HEK293 (cell line): ENCODE measurements at regions not wholly inside any gene's neighbourhood (a gene's known extent, or its start where the extent isn't known, plus 50 kb on each side); places are given as distances from the start of the nearest gene placed in this dataset.

Experiments
- CTCF ChIA-PET: fragments of 350-600 bp; formaldehyde crosslinking; extraction: SDS; loops from one replicate; lab custom pipeline; 2021; ENCODE audit warnings: antibody characterized with exemption; lab: Yijun Ruan, JAX
- POLR2A ChIA-PET: fragments of 300-600 bp; formaldehyde crosslinking; extraction: SDS; loops from one replicate; lab custom pipeline; 2020; ENCODE audit warnings: antibody characterized with exemption, inconsistent platforms; lab: Yijun Ruan, JAX
- H3K27ac ChIP-seq: fragments of 200-500 bp; sonication (Bioruptor generic); 2 replicates; pipeline ENCODE4 v1.5.1; 2014; ENCODE audit warnings: low read depth, low read length, control low read depth, inconsistent platforms; ENCODE audit errors: extremely low read depth
- H3K36me3 ChIP-seq, 2 experiments: fragments of 200-500 bp in 1 of 2; sonication (Bioruptor generic) in 1 of 2; 1 replicate in 1 of 2; 2 replicates in 1 of 2; pipeline ENCODE4 v1.5.1; 2014 to 2017; ENCODE audit warnings: inconsistent platforms in 2 of 2, low read length in 2 of 2; ENCODE audit not compliant: control insufficient read depth in 2 of 2, insufficient read depth in 1 of 2
- H3K4me1 ChIP-seq: fragments of 200-500 bp; sonication (Bioruptor generic); 2 replicates; pipeline ENCODE4 v1.5.1; 2014; ENCODE audit warnings: mild to moderate bottlenecking, low read length, inconsistent platforms; ENCODE audit not compliant: control insufficient read depth, insufficient read depth
- H3K4me3 ChIP-seq: 2 replicates; pipeline ENCODE4 v1.5.1; 2011; ENCODE audit warnings: low read depth, mild to moderate bottlenecking, control low read depth, low read length, moderate library complexity
- H3K9me3 ChIP-seq: fragments of 200-500 bp; sonication (Bioruptor generic); 2 replicates; pipeline ENCODE4 v1.5.1; 2014; ENCODE audit warnings: low read depth, low read length, inconsistent platforms; ENCODE audit not compliant: control insufficient read depth, insufficient read depth
- HIC1 ChIP-seq: fragments of 450-650 bp; formaldehyde crosslinking; IDR thresholded peaks from 2 replicates; pipeline ENCODE4 v1.5.1; 2016; ENCODE audit warnings: missing biosample characterization, missing genetic modification characterization
- MYNN ChIP-seq: fragments of 450-650 bp; formaldehyde crosslinking; IDR thresholded peaks from 2 replicates; pipeline ENCODE4 v1.5.1; 2016; ENCODE audit warnings: missing biosample characterization, missing genetic modification characterization, borderline replicate concordance
- SETDB1 ChIP-seq: IDR thresholded peaks from one replicate; pipeline ENCODE4 v1.6.1; 2017; ENCODE audit warnings: mild to moderate bottlenecking, low read length, moderate library complexity, mixed read lengths; ENCODE audit not compliant: insufficient read length
- WT1 ChIP-seq: fragments of 450-650 bp; formaldehyde crosslinking; IDR thresholded peaks from 2 replicates; pipeline ENCODE4 v1.5.1; 2016; ENCODE audit warnings: missing biosample characterization, missing genetic modification characterization
- ZFHX2 ChIP-seq: fragments of 450-650 bp; formaldehyde crosslinking; conservative IDR thresholded peaks from 2 replicates; pipeline ENCODE4 v1.5.1; 2016; ENCODE audit warnings: missing biosample characterization, missing genetic modification characterization
- ZNF121 ChIP-seq: fragments of 450-650 bp; formaldehyde crosslinking; IDR thresholded peaks from 2 replicates; pipeline ENCODE4 v1.5.1; 2016; ENCODE audit warnings: missing biosample characterization, missing genetic modification characterization
- ZNF174 ChIP-seq: fragments of 450-650 bp; formaldehyde crosslinking; IDR thresholded peaks from 2 replicates; pipeline ENCODE4 v1.5.0; 2017; ENCODE audit warnings: missing biosample characterization, mild to moderate bottlenecking, missing genetic modification characterization
- ZNF19 ChIP-seq: fragments of 450-650 bp; formaldehyde crosslinking; IDR thresholded peaks from 2 replicates; pipeline ENCODE4; 2016; ENCODE audit warnings: missing biosample characterization, missing genetic modification characterization, low read depth
- ZNF302 ChIP-seq: fragments of 450-650 bp; formaldehyde crosslinking; IDR thresholded peaks from 2 replicates; pipeline ENCODE4 v1.5.1; 2016; ENCODE audit warnings: missing biosample characterization, missing genetic modification characterization, low read depth
- ZNF37A ChIP-seq: fragments of 450-650 bp; IDR thresholded peaks from 2 replicates; pipeline ENCODE4 v1.5.1; 2018; ENCODE audit warnings: missing biosample characterization, missing genetic modification characterization
- ZNF560 ChIP-seq: fragments of 450-650 bp; formaldehyde crosslinking; IDR thresholded peaks from 2 replicates; pipeline ENCODE4 v1.5.1; 2017; ENCODE audit warnings: missing biosample characterization, missing genetic modification characterization, borderline replicate concordance
- ZNF621 ChIP-seq: fragments of 450-650 bp; formaldehyde crosslinking; IDR thresholded peaks from 2 replicates; pipeline ENCODE4 v1.5.1; 2017; ENCODE audit warnings: missing biosample characterization, missing genetic modification characterization
- ZNF623 ChIP-seq: fragments of 450-650 bp; formaldehyde crosslinking; IDR thresholded peaks from 2 replicates; pipeline ENCODE4 v1.5.1; 2016; ENCODE audit warnings: missing biosample characterization, missing genetic modification characterization
- ZNF704 ChIP-seq: fragments of 450-650 bp; formaldehyde crosslinking; IDR thresholded peaks from 2 replicates; pipeline ENCODE4 v1.5.1; 2016; ENCODE audit warnings: missing biosample characterization, missing genetic modification characterization
- ZNF768 ChIP-seq: fragments of 450-650 bp; formaldehyde crosslinking; IDR thresholded peaks from 2 replicates; pipeline ENCODE4 v1.5.1; 2018; ENCODE audit warnings: missing biosample characterization, mild to moderate bottlenecking, missing genetic modification characterization
- ZNF837 ChIP-seq: fragments of 450-650 bp; formaldehyde crosslinking; IDR thresholded peaks from 2 replicates; pipeline ENCODE4 v1.5.1; 2016; ENCODE audit warnings: missing biosample characterization, missing genetic modification characterization
- ZSCAN16 ChIP-seq: fragments of 450-650 bp; formaldehyde crosslinking; IDR thresholded peaks from 2 replicates; pipeline ENCODE4 v1.5.1; 2016; ENCODE audit warnings: missing biosample characterization, missing genetic modification characterization
- TF ChIP-seq, protein P1 (sequence below): fragments of 450-650 bp; formaldehyde crosslinking; IDR thresholded peaks from 2 replicates; pipeline ENCODE4 v1.5.1; 2016; ENCODE audit warnings: missing biosample characterization, missing genetic modification characterization
- TF ChIP-seq, protein P2 (sequence below): fragments of 450-650 bp; formaldehyde crosslinking; IDR thresholded peaks from 2 replicates; pipeline ENCODE4 v1.5.1; 2016; ENCODE audit warnings: missing biosample characterization, missing genetic modification characterization

GRCh38 chr6:37580176-37580955, 80.7 kb upstream of the CCDC167 start:
- Histone ChIP-seq H3K36me3 (no peaks in the 10 kb centered on the region), H3K27ac (no peak overlapping the region), H3K4me1 (no peaks in the 10 kb centered on the region), H3K9me3 (no peaks in the 10 kb centered on the region), H3K4me3 (no peak overlapping the region)
- TF ChIP-seq, protein P1, sequence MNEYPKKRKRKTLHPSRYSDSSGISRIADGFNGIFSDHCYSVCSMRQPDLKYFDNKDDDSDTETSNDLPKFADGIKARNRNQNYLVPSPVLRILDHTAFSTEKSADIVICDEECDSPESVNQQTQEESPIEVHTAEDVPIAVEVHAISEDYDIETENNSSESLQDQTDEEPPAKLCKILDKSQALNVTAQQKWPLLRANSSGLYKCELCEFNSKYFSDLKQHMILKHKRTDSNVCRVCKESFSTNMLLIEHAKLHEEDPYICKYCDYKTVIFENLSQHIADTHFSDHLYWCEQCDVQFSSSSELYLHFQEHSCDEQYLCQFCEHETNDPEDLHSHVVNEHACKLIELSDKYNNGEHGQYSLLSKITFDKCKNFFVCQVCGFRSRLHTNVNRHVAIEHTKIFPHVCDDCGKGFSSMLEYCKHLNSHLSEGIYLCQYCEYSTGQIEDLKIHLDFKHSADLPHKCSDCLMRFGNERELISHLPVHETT = no peak
- peak; percentile 35 for TF ChIP-seq SETDB1
- ChIA-PET POLR2A (no interaction called here), CTCF (interaction anchor here (0.7 to 2.0 kb wide), 13 partner anchors 9 to 979 kb away, joined by 3 to 7 read pairs (median 4); no protein-coding TSS in a partner anchor)

DNA sequence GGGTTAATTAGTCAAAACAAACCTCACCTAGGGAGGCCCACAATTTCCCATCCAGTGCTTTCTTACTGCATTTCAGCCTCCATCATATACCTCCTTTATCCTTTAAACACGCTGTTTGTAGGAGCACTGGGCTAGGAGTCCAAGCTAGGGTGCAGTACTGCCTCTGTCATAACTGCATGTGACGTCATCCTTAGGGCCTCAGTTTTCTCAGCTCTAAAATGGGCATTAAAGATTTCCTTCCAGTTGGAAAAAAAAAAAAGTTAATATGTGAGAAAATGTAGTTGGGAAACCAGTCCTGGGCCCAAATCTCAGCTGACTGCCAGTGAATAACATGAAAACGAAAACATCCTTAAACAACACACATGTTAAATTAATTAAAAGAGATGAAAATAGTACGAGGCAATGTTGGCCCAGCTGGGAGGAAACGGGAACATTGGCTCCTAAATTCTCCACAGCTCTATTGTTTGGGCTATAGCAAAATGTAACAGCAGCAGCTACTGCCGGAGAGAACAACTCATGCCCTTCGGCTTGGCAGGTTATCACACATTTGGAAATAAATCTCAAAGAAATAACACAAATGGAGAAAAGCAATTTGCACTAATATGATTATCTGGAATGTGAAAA, 79.9 kb upstream of the CCDC167 start:
- POLR2A ChIA-PET = no interaction called here
- no peak overlapping the region for H3K27ac ChIP-seq
- no peaks in the 10 kb centered on the region for H3K9me3 ChIP-seq
- CTCF ChIA-PET = interaction anchor here (0.7 to 2.0 kb wide), 8 partner anchors 8 to 607 kb away, joined by 3 to 7 read pairs (median 4); no protein-coding TSS in a partner anchor
- no peak for TF ChIP-seq ZNF19 (tag by site-specific recombination)
- no peak for TF ChIP-seq ZNF837 (tag by site-specific recombination)
- no peak for TF ChIP-seq ZNF174 (tag by site-specific recombination)
- no peak for TF ChIP-seq HIC1 (tag by site-specific recombination)
- TF ChIP-seq ZNF302 (tag by site-specific recombination) = no peak
- TF ChIP-seq ZNF121 (tag by site-specific recombination) = no peak
- TF ChIP-seq ZFHX2 (tag by site-specific recombination) = no peak
- TF ChIP-seq, protein P2, sequence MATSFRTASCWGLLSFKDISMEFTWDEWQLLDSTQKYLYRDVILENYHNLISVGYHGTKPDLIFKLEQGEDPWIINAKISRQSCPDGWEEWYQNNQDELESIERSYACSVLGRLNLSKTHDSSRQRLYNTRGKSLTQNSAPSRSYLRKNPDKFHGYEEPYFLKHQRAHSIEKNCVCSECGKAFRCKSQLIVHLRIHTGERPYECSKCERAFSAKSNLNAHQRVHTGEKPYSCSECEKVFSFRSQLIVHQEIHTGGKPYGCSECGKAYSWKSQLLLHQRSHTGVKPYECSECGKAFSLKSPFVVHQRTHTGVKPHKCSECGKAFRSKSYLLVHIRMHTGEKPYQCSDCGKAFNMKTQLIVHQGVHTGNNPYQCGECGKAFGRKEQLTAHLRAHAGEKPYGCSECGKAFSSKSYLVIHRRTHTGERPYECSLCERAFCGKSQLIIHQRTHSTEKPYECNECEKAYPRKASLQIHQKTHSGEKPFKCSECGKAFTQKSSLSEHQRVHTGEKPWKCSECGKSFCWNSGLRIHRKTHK (tag by site-specific recombination) = no peak
- TF ChIP-seq ZNF560 (tag by site-specific recombination) = no peak
- TF ChIP-seq ZSCAN16 (tag by site-specific recombination) = no peak
- TF ChIP-seq ZNF768 (tag by site-specific recombination) = no peak
- no peaks in the 10 kb centered on the region for H3K36me3 ChIP-seq
- no peaks in the 10 kb centered on the region for H3K4me1 ChIP-seq
- no peak overlapping the region for H3K4me3 ChIP-seq

DNA sequence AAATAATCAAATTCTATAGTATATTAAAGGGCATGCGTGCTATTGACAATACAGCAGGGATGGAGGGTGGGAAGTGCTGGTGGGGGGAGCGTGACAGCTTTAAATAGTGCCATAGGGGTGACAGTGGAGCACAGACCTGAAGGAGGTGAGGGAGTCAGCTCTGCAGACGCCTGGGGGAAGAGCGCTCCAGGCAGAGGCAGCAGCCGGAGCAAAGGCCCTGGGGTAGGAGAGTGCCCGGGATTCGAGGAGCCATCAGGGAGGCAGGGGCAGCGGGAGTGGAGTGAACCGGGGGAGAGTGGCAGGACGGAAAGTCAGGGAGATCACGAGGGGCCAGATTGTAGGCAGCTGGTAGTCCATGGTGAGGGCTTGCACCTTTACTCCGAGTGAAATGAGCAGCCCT, 78.4 kb upstream of the CCDC167 start:
- H3K27ac ChIP-seq = no peak overlapping the region
- POLR2A ChIA-PET = interaction anchor here (2.1 kb wide), 1 partner anchor 120 kb away, joined by 6 read pairs; the partner anchor contains the start of gene MDGA1
- CTCF ChIA-PET = interaction anchor here (0.6 to 1.6 kb wide), 6 partner anchors 15 to 253 kb away, joined by 3 to 5 read pairs (median 3); no protein-coding TSS in a partner anchor

More for the DNA sequence above, 78.4 kb upstream of the CCDC167 start:
- no peaks in the 10 kb centered on the region for H3K36me3 ChIP-seq
- H3K9me3 ChIP-seq = no peaks in the 10 kb centered on the region
- TF ChIP-seq ZNF621 = no peak
- TF ChIP-seq MYNN (tag by site-specific recombination) = no peak
- no peak for TF ChIP-seq WT1
- TF ChIP-seq ZNF37A = no peak
- peak; percentile 89 for TF ChIP-seq ZNF623 (tag by site-specific recombination)
- TF ChIP-seq ZNF704 (tag by site-specific recombination) = no peak
- TF ChIP-seq, all 188 proteins: peak for 1
- Histone ChIP-seq H3K4me3 (no peak overlapping the region), H3K4me1 (no peaks in the 10 kb centered on the region)
